GM10248 (cell line): ENCODE measurements at regions not wholly inside any gene's neighbourhood (a gene's known extent, or its start where the extent isn't known, plus 50 kb on each side); places are given as distances from the start of the nearest gene placed in this dataset.

ENCODE experiments used
- CTCF ChIA-PET: fragments of 300-600 bp; sonication (Branson Sonifier 250); formaldehyde crosslinking; extraction: SDS; loops from one replicate; lab custom pipeline; 2021; ENCODE audit warnings: antibody characterized with exemption; lab: Yijun Ruan, JAX
- POLR2A ChIA-PET: fragments of 350-650 bp; sonication (Branson Sonifier 250); formaldehyde crosslinking; extraction: SDS; loops from one replicate; lab custom pipeline; 2020; ENCODE audit warnings: antibody characterized with exemption; lab: Yijun Ruan, JAX
- DNase-seq: peaks from one replicate; pipeline ENCODE4 v3.0.0; 2012; ENCODE audit errors: extremely low spot score
- CTCF ChIP-seq: IDR thresholded peaks from 2 replicates; pipeline ENCODE4 v1.5.1; 2012; ENCODE audit warnings: mild to moderate bottlenecking, low read depth; ENCODE audit errors: extremely low read depth, missing control alignments, control extremely low read depth

- no peak for TF ChIP-seq CTCF
- ChIA-PET CTCF (no interaction called here), POLR2A (no interaction called here)
- DNase-seq, result no peak
Observed at GRCh38 chrX:7235071-7235470, 87.1 kb upstream of the PUDP start.

GRCh38 chrX:7233580-7234406, 85.8 kb upstream of the PUDP start:
- CTCF ChIA-PET, result interaction anchor here (1.1 kb wide), 1 partner anchor 9 kb away, joined by 3 read pairs; no protein-coding TSS in a partner anchor
- POLR2A ChIA-PET, result no interaction called here
- DNase-seq, result no peak
- TF ChIP-seq CTCF, result no peak

GRCh38 chrX:7228226-7228625, 80.3 kb upstream of the PUDP start:
- no peak for DNase-seq
- CTCF ChIA-PET, result interaction anchor here (1.5 kb wide), 1 partner anchor 10 kb away, joined by 3 read pairs; no protein-coding TSS in a partner anchor
- POLR2A ChIA-PET, result no interaction called here
- no peak for TF ChIP-seq CTCF

- ChIA-PET POLR2A (no interaction called here), CTCF (interaction anchor here (1.4 to 1.5 kb wide), 2 partner anchors 25 to 29 kb away, joined by 3 read pairs; no protein-coding TSS in a partner anchor)
- no peak for DNase-seq
- TF ChIP-seq CTCF, result no peak
Observed at GRCh38 chrX:7225338-7225737, 77.4 kb upstream of the PUDP start.

GRCh38 chrX:7223271-7223670, 75.3 kb upstream of the PUDP start:
- CTCF ChIA-PET, result interaction anchor here (1.5 kb wide), 1 partner anchor 15 kb away, joined by 3 read pairs; no protein-coding TSS in a partner anchor

GRCh38 chrX:7220121-7220520, 72.2 kb upstream of the PUDP start:
- POLR2A ChIA-PET, result no interaction called here
- CTCF ChIA-PET, result no interaction called here
- no peak for TF ChIP-seq CTCF
- DNase-seq, result no peak

More at GRCh38 chrX:7223271-7223670, 75.3 kb upstream of the PUDP start:
- POLR2A ChIA-PET, result no interaction called here
- no peak for TF ChIP-seq CTCF
- DNase-seq, result no peak
